Smooth muscle cell (in vitro differentiated cells): ENCODE measurements at regions not wholly inside any gene's neighbourhood (a gene's known extent, or its start where the extent isn't known, plus 50 kb on each side); places are given as distances from the start of the nearest gene placed in this dataset.

Experiments used
- DNase-seq: peaks from one replicate; lab custom pipeline; 2025; ENCODE audit not compliant: unreplicated experiment; lab: John Stamatoyannopoulos, UW
- H2AFZ ChIP-seq: fragments of 200-600 bp; sonication (generic); 2 replicates; pipeline ENCODE4 v1.6.0; 2016; ENCODE audit warnings: antibody characterized with exemption, low read depth, mild to moderate bottlenecking
- H3F3A ChIP-seq: fragments of 200-600 bp; sonication (generic); 2 replicates; pipeline ENCODE4 v1.6.0; 2017; ENCODE audit warnings: antibody characterized with exemption, low read depth
- H3K27ac ChIP-seq: fragments of 200-600 bp; sonication (generic); 2 replicates; pipeline ENCODE4 v1.5.1; 2016; ENCODE audit warnings: low read depth, mild to moderate bottlenecking
- H3K27me3 ChIP-seq: fragments of 200-600 bp; sonication (generic); 2 replicates; pipeline ENCODE4 v1.6.1; 2016; ENCODE audit warnings: low read depth, mild to moderate bottlenecking
- H3K36me3 ChIP-seq: fragments of 200-600 bp; sonication (generic); 2 replicates; pipeline ENCODE4 v1.5.1; 2016; ENCODE audit warnings: low read depth
- H3K4me1 ChIP-seq: fragments of 200-600 bp; sonication (generic); 2 replicates; pipeline ENCODE4 v1.5.1; 2016; ENCODE audit warnings: low read depth
- H3K4me2 ChIP-seq: fragments of 200-600 bp; sonication (generic); 2 replicates; pipeline ENCODE4 v1.6.0; 2016; ENCODE audit warnings: mild to moderate bottlenecking
- H3K4me3 ChIP-seq: fragments of 200-600 bp; sonication (generic); 2 replicates; pipeline ENCODE4 v1.5.1; 2016; ENCODE audit warnings: mild to moderate bottlenecking
- H3K79me2 ChIP-seq: fragments of 200-600 bp; sonication (generic); 2 replicates; pipeline ENCODE4 v1.6.0; 2016; ENCODE audit warnings: low read depth, mild to moderate bottlenecking
- H3K9ac ChIP-seq: fragments of 200-600 bp; sonication (generic); 2 replicates; pipeline ENCODE4 v1.6.0; 2016; ENCODE audit warnings: low read depth
- H3K9me3 ChIP-seq: fragments of 200-600 bp; sonication (generic); replicated peaks from 2 replicates; pipeline ENCODE4 v1.5.1; 2016; ENCODE audit warnings: low read depth
- H4K20me1 ChIP-seq: fragments of 200-600 bp; sonication (generic); 2 replicates; pipeline ENCODE4 v1.6.0; 2016; ENCODE audit warnings: low read depth
- CTCF ChIP-seq: fragments of 200-600 bp; sonication (generic); IDR thresholded peaks from 2 replicates; pipeline ENCODE4 v1.5.1; 2017; ENCODE audit warnings: borderline replicate concordance, mild to moderate bottlenecking, antibody characterized with exemption; ENCODE audit not compliant: insufficient read depth, poor library complexity, severe bottlenecking
- WGBS: methylation state at CpG from one replicate; pipeline ENCODE4 v1.1.7; 2016; ENCODE audit warnings: low lambda C conversion rate; 5-methylcytosine and 5-hydroxymethylcytosine counted together

- Histone ChIP-seq H4K20me1 (no peaks in the 10 kb centered on the region), H3K27ac (no peak overlapping the region), H3K4me3 (no peak overlapping the region), H3K4me2 (no peak overlapping the region), H3K9me3 (no peaks in the 10 kb centered on the region), H3K4me1 (no peaks in the 10 kb centered on the region), H3K27me3 (peaks cover 10% of the 10 kb centered on the region), H3K79me2 (no peaks in the 10 kb centered on the region), H3K9ac (no peak overlapping the region), H3F3A (no peaks in the 10 kb centered on the region), H2AFZ (no peak overlapping the region), H3K36me3 (no peaks in the 10 kb centered on the region)
- DNase-seq = no peak
- 99% methylated on average over 7 of the region's 7 CpGs for WGBS
- TF ChIP-seq CTCF = no peak
These were observed 138.8 kb downstream of the HSD17B3 start for GRCh38 chr9:96163161-96163560.

- 83% methylated on average over 7 of the region's 7 CpGs for WGBS
- Histone ChIP-seq H3K36me3 (no peaks in the 10 kb centered on the region), H3K79me2 (no peaks in the 10 kb centered on the region), H3K4me3 (no peak overlapping the region), H3K27ac (no peak overlapping the region), H3K27me3 (peaks cover 10% of the 10 kb centered on the region), H3F3A (no peaks in the 10 kb centered on the region), H2AFZ (no peak overlapping the region), H3K9ac (no peak overlapping the region), H3K4me2 (no peak overlapping the region), H3K4me1 (no peaks in the 10 kb centered on the region), H4K20me1 (no peaks in the 10 kb centered on the region), H3K9me3 (no peaks in the 10 kb centered on the region)
- TF ChIP-seq CTCF = no peak
- DNase-seq = no peak
These were observed 140.2 kb downstream of the HSD17B3 start for GRCh38 chr9:96161819-96162218.

- H3K9ac ChIP-seq = no peak overlapping the region
- peaks cover 10% of the 10 kb centered on the region for H3K27me3 ChIP-seq
- no peaks in the 10 kb centered on the region for H3K79me2 ChIP-seq
- H3K27ac ChIP-seq = no peak overlapping the region
- H3K4me1 ChIP-seq = no peaks in the 10 kb centered on the region
- no peaks in the 10 kb centered on the region for H3K36me3 ChIP-seq
- no peak overlapping the region for H2AFZ ChIP-seq
- DNase-seq = no peak
- no peaks in the 10 kb centered on the region for H3F3A ChIP-seq
- H3K4me2 ChIP-seq = no peak overlapping the region
- no peaks in the 10 kb centered on the region for H3K9me3 ChIP-seq
- no peak for TF ChIP-seq CTCF
- 93% methylated on average over 5 of the region's 5 CpGs for WGBS
- H3K4me3 ChIP-seq = no peak overlapping the region
- H4K20me1 ChIP-seq = no peaks in the 10 kb centered on the region
These were observed 141.1 kb downstream of the HSD17B3 start for GRCh38 chr9:96160866-96161265.

- Histone ChIP-seq H2AFZ (no peak overlapping the region), H3K4me2 (no peak overlapping the region), H3K4me1 (no peaks in the 10 kb centered on the region), H3K27me3 (peaks cover 7% of the 10 kb centered on the region), H3K9me3 (no peaks in the 10 kb centered on the region), H3K27ac (no peak overlapping the region), H3K9ac (no peak overlapping the region), H3K4me3 (no peak overlapping the region), H3K79me2 (no peaks in the 10 kb centered on the region), H4K20me1 (no peaks in the 10 kb centered on the region), H3K36me3 (no peaks in the 10 kb centered on the region), H3F3A (no peaks in the 10 kb centered on the region)
- TF ChIP-seq CTCF = no peak
- DNase-seq = no peak
- WGBS = 74% methylated on average over 6 of the region's 6 CpGs
These were observed 141.8 kb downstream of the HSD17B3 start for GRCh38 chr9:96160168-96160567.
